HG03469 (cell line): ENCODE measurements at regions not wholly inside any gene's neighbourhood (a gene's known extent, or its start where the extent isn't known, plus 50 kb on each side); places are given as distances from the start of the nearest gene placed in this dataset.
"Not testable (repeated sequence)": the region's sequence is repeated elsewhere in the genome, so short reads cannot be mapped to it uniquely, and the experiment has no call there.

Experiments used
- ATAC-seq: cut with Tn5 transposase; IDR thresholded peaks from one replicate; pipeline ENCODE4 v1.9.1; 2021; ENCODE audit warnings: mild to moderate bottlenecking, moderate library complexity, moderate number of reproducible peaks; ENCODE audit not compliant: unreplicated experiment

- peak; percentile 70 for ATAC-seq
Measured at GRCh38 chr5:148740966-148741742, 85.3 kb upstream of the ADRB2 start.

DNA sequence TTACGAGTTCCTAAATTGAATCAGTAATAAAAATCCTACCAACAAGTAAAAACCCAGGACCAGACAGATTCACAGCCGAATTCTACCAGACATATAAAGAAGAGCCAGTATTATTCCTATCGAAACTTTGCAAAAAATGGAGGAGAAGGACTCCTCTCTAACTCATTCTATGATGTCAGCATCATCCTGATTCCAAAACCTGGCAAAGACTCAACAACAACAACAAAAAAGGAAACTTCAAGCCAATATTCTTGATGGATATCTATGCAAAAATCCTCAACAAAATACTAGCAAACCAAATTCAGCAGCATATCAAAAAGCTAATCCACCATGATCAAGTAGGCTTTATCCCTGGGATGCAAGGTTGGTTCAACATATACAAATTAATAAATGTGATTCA, 84.6 kb upstream of the ADRB2 start:
- not testable (repeated sequence) for ATAC-seq

DNA sequence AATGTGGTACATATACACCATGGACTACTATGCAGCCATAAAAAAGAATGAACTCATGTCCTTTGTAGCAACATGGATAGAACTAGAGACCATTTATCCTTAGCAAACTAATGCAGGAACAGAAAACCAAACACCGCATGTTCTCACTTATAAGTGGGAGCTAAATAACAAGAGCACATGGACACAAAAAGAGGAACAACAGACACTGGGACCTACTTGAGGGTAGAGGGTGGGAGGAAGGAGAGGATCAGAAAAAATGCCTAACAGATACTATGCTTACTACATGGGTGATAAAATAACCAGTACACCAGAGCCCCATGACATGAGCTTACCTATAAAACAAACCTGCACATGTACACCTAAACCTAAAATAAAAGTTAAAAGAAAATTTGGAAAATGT, 82.0 kb upstream of the ADRB2 start:
- ATAC-seq = not testable (repeated sequence)

DNA sequence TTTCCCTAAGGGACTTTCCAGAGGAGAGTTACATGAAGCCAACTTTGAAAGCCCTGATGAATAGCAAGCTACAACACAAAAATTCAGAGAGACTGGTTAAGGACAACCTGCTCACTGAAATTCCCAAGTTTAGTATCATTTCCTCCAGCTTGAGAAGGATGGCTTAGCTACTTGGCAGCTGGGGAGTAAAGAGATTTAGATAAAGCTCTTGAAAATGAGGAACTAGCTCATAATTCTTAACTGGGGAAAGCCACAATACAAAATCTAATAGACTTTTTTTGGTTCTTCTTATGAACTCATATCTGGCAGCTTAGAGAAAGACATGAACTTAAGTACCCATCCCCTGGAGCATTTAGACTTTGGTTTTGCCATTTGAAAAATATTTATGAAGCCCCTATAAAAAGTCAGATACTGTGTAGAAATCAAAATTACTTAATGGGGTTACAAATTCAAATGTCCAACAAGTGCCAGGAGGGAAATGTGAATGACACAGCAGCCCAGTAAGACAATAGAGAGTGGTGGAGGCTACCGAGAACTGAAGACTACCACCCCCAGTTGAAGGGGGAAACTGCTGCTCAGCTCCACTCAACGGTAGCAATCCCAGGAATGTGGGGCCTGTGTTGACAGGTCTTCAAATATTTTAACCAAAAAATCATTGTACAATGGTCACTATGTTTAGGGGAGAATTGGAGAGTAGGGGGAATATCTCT, 79.4 kb upstream of the ADRB2 start:
- ATAC-seq = peak; percentile 84

DNA sequence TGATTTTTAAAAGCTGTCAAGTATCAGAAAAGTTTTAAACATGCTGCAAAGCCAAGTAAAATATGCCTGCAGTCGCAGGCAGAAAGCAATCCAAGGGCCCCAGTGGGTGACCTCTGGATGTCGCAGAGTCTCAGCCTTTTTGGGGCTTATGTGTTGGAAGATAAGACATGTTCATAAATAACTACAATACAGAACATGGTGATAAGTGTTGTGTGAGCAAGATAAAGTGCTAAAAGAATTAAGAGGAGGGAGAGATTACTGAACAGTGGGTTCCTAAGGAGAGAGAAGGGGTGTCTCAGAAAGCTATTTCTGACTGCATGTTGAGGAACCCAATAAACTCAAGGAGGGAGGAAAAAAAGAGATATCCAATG, 78.9 kb upstream of the ADRB2 start:
- no peak for ATAC-seq

DNA sequence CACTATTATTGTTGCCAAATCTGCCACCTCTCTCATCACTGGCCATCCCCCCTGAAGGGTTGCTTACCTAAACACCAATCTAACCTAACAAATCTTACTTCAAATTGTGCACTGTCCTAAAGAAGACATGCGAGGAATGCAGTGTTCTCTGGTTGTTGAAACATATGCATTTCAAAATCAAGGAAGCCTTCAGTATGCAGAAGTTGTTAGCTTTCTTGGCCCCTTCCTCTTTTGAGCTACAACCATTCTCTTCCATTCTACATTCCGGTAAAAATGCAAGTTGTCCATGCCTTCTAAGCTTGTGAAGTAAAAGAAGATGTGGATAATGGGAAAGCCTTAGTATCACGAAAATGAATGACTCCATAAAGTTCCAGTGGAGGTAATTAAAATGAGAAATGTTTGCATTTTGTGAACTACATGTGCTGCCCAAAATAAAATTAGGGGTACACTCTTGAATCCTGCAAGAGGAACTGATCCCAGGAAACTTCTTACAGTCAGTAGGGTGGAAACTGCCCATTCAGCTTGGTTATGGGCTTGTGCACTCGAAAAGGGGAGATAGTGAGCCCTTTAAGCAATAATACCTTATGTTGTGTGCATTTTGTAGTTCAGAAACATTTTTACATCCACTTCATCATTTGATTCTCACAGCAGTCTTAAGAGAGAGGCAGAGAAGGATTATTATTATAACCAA, 77.6 kb upstream of the ADRB2 start:
- no peak for ATAC-seq

- ATAC-seq = no peak
Measured at GRCh38 chr5:148750614-148751013, 75.8 kb upstream of the ADRB2 start.

DNA sequence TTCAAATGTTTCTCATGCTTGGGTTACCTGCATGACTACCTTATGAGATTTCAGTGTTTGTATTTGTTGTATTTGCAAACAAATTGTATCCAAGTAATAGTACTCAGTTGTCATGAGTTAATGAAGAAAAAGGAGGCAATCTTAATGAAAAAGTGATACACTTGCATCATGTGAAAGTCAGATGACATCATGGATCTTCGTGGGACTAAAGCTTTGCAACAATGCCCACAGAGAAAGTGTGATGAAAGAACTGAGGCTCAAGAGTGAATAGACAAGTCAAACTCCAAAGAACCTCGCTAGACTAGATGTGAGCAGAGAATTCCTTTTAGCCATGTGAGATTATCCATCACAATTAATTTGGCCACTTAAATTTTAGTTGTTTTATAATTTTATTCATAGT, 75.4 kb upstream of the ADRB2 start:
- ATAC-seq = no peak

DNA sequence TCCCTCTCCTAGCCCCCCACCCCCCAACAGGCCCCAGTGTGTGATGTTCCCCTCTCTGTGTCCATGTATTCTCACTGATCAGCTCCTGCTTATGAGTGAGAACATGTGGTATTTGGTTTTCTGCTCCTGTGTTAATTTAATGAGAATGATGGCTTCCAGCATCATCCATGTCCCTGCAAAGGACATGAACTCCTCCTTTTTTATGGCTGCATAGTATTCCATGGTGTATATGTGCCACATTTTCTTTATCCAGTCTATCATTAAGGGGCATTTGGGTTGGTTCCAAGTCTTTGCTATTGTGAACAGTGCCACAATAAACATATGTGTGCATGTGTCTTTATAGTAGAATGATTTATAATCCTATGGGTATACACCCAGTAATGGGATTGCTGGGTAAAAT, 74.0 kb upstream of the ADRB2 start:
- ATAC-seq = not testable (repeated sequence)

- ATAC-seq = no peak
Measured at GRCh38 chr5:148759101-148759500, 67.3 kb upstream of the ADRB2 start.

DNA sequence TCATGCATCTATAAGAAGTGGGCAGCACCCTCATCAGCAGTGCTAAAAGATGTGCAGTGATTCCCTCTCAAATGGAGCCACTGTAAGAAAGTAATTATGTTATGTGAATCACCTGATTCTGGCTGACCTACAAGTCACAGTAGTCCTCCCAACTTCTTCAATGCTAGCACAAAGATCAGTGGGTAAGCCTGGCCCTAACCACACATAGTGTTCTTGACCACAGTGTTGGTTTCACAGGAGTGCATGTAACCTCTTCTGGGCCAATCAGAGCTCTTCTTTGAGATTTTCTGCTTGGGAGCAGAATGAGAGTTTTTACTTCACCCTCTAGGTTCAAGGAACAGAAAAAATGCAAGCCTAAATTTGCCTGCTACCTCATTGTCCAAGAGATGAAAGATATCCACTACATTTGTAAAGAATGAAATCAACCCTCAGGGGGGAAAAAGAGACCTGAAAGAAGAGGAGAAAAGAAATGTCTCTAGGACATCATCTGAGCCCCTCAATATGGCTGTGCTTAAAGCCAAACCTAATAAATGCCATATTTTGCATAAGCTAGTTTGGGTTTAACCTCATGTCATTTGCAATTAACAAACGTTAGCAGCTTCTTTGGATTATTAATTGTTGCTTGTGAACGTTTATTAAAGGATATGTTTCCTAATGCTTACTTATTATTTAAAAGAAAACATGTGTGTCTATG, 65.3 kb upstream of the ADRB2 start:
- ATAC-seq = peak; percentile 99

DNA sequence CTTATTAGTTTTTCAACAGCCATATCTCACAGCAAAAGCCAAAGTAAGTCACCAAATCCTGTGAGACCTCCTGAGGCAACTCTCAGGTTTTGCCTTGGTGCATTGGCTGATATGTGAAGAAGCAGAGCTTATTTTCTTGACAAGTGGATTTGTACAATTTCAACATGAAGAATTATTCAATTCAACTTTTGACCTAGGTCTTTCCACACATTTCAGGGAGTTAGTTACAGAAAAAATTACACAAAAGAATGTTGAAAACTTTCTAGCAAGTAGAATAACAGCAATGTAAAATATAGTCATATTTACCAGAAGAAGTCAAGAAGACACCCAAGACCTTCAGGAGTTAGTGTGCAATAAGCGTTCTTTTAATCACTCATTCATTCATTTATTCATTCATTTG, 62.4 kb upstream of the ADRB2 start:
- no peak for ATAC-seq

- no peak for ATAC-seq
Measured at GRCh38 chr5:148765061-148765460, 61.4 kb upstream of the ADRB2 start.

- no peak for ATAC-seq
Measured at GRCh38 chr5:148768806-148769415, 57.5 kb upstream of the ADRB2 start.

- ATAC-seq = no peak
Measured at GRCh38 chr5:148769941-148770340, 56.5 kb upstream of the ADRB2 start.

GRCh38 chr5:148774313-148774712, 52.1 kb upstream of the ADRB2 start:
- no peak for ATAC-seq

DNA sequence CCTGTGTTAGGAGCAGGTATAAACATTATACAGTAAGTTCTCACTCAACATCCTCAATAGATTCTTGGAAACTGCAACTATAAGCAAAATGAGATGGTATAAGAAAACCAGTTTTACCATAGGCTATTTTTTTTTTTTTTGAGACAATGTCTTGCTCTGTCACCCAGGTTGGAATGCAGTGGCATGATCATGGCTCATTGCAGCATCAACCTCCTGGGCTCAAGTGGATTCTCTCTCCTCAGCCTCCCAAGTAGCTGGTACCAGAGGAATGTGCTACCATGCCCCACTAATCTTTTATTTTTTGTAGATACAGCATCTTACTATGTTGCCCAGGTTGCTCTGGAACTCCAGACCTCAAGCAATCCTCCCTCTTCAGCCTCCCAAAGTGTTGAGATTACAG, 50.1 kb upstream of the ADRB2 start:
- ATAC-seq = no peak
